Left ventricle myocardium inferior (tissue), 1 donor: ENCODE measurements at regions not wholly inside any gene's neighbourhood (a gene's known extent, or its start where the extent isn't known, plus 50 kb on each side); places are given as distances from the start of the nearest gene placed in this dataset.

Source experiments
- DNase-seq: peaks from one replicate; pipeline ENCODE4 v3.0.0-alpha.2; 2020
- H3K27ac ChIP-seq: fragments of 200-600 bp; replicated peaks from 2 replicates; pipeline ENCODE4 v1.8.0; 2021
- H3K27me3 ChIP-seq: fragments of 200-600 bp; 2 replicates; pipeline ENCODE4 v1.8.0; 2021; ENCODE audit warnings: low read depth
- H3K36me3 ChIP-seq: fragments of 200-600 bp; 2 replicates; pipeline ENCODE4 v1.8.0; 2021
- H3K4me1 ChIP-seq: fragments of 200-600 bp; 2 replicates; pipeline ENCODE4 v1.8.0; 2021
- H3K4me3 ChIP-seq: fragments of 200-600 bp; 2 replicates; pipeline ENCODE4 v1.8.0; 2021; ENCODE audit warnings: mild to moderate bottlenecking, moderate library complexity
- H3K9me3 ChIP-seq: fragments of 200-600 bp; replicated peaks from 2 replicates; pipeline ENCODE4 v1.8.0; 2021
- CTCF ChIP-seq: fragments of 200-600 bp; IDR thresholded peaks from 2 replicates; pipeline ENCODE4 v1.8.0; 2021; ENCODE audit warnings: antibody characterized with exemption, mild to moderate bottlenecking, borderline replicate concordance
- intact Hi-C: fragments of 100-400 bp; cut with micrococcal nuclease; formaldehyde crosslinking; loops from one replicate; pipeline ENCODE4 v1.11.0; 2022
- donor health status: DM: no; HTN: yes; CAD: no; lungs with severe emphysema.

GRCh38 chr5:155311721-155312120 lies 298.2 kb downstream of the KIF4B start:
- Histone ChIP-seq H3K27me3 (no peaks in the 10 kb centered on the region), H3K27ac (no peak overlapping the region), H3K9me3 (no peaks in the 10 kb centered on the region), H3K4me3 (no peak overlapping the region), H3K4me1 (no peaks in the 10 kb centered on the region), H3K36me3 (no peaks in the 10 kb centered on the region)
- intact Hi-C loops = no loop called here
- DNase-seq = no peak
- TF ChIP-seq CTCF = no peak

- no peak for DNase-seq
- no peak for TF ChIP-seq CTCF
- Histone ChIP-seq H3K4me1 (no peaks in the 10 kb centered on the region), H3K36me3 (no peaks in the 10 kb centered on the region), H3K9me3 (no peaks in the 10 kb centered on the region), H3K27ac (no peak overlapping the region), H3K27me3 (no peaks in the 10 kb centered on the region), H3K4me3 (no peak overlapping the region)
- intact Hi-C loops = no loop called here
Measured at GRCh38 chr5:155313518-155313917, 300.0 kb downstream of the KIF4B start.

- intact Hi-C loops = no loop called here
Measured at GRCh38 chr5:155316070-155316714, 302.6 kb downstream of the KIF4B start.

GRCh38 chr5:155332618-155333017 lies 319.1 kb downstream of the KIF4B start:
- no peak for DNase-seq
- Histone ChIP-seq H3K36me3 (no peaks in the 10 kb centered on the region), H3K27ac (no peak overlapping the region), H3K4me1 (peaks cover 13% of the 10 kb centered on the region), H3K4me3 (no peak overlapping the region), H3K9me3 (peaks cover 10% of the 10 kb centered on the region), H3K27me3 (no peaks in the 10 kb centered on the region)
- intact Hi-C loops = no loop called here
- no peak for TF ChIP-seq CTCF

More at GRCh38 chr5:155316070-155316714, 302.6 kb downstream of the KIF4B start:
- no peaks in the 10 kb centered on the region for H3K9me3 ChIP-seq
- no peak for DNase-seq
- TF ChIP-seq CTCF = no peak
- no peak overlapping the region for H3K4me3 ChIP-seq
- H3K36me3 ChIP-seq = no peaks in the 10 kb centered on the region
- no peaks in the 10 kb centered on the region for H3K27me3 ChIP-seq
- H3K27ac ChIP-seq = no peak overlapping the region
- no peaks in the 10 kb centered on the region for H3K4me1 ChIP-seq

- Histone ChIP-seq H3K4me1 (no peaks in the 10 kb centered on the region), H3K4me3 (no peak overlapping the region), H3K36me3 (no peaks in the 10 kb centered on the region), H3K9me3 (no peaks in the 10 kb centered on the region), H3K27ac (no peak overlapping the region), H3K27me3 (no peaks in the 10 kb centered on the region)
- intact Hi-C loops = no loop called here
- DNase-seq = no peak
- TF ChIP-seq CTCF = no peak
Measured at GRCh38 chr5:155342956-155343355, 329.4 kb downstream of the KIF4B start.
